IMR-90 (cell line): ENCODE measurements at regions not wholly inside any gene's neighbourhood (a gene's known extent, or its start where the extent isn't known, plus 50 kb on each side); places are given as distances from the start of the nearest gene placed in this dataset.

Source experiments
- ATAC-seq: fragments of 200-7000 bp; cut with Tn5 transposase; 2 replicates; pipeline ENCODE4 v1.9.1; 2020; ENCODE audit warnings: low read depth, mild to moderate bottlenecking, moderate library complexity
- BruUV-seq: library from RNA; stranded (reverse); fragments of 400-500 nt; replicated peaks from 2 replicates; lab custom pipeline; 2021; lab: Mats Ljungman, UMichigan
- CTCF ChIA-PET: fragments of 300-600 bp; formaldehyde crosslinking; extraction: SDS; loops from one replicate; lab custom pipeline; 2021; ENCODE audit warnings: antibody characterized with exemption; lab: Yijun Ruan, JAX
- POLR2A ChIA-PET: fragments of 300-600 bp; sonication (Branson Sonifier 250); formaldehyde crosslinking; loops from one replicate; lab custom pipeline; 2022; ENCODE audit warnings: antibody characterized with exemption; ENCODE audit not compliant: unreplicated experiment; lab: Charles Lee
- DNase-seq: peaks from one replicate; pipeline ENCODE4 v3.0.0; 2013
- H2AFZ ChIP-seq: replicated peaks from 2 replicates; pipeline ENCODE3; 2013; ENCODE audit warnings: low read length, mild to moderate bottlenecking; ENCODE audit not compliant: poor library complexity
- H2AK5ac ChIP-seq: 2 replicates; pipeline ENCODE4 v1.6.1; 2013; ENCODE audit warnings: low read depth, low read length, inconsistent platforms
- H2AK9ac ChIP-seq: replicated peaks from 2 replicates; pipeline ENCODE3; 2013; ENCODE audit warnings: mild to moderate bottlenecking, low read depth, low read length, moderate library complexity; ENCODE audit not compliant: poor library complexity
- H2BK120ac ChIP-seq: 2 replicates; pipeline ENCODE4 v1.6.1; 2013; ENCODE audit warnings: low read depth, low read length, inconsistent platforms
- H2BK15ac ChIP-seq: 3 replicates; pipeline ENCODE4 v1.6.1; 2013; ENCODE audit warnings: low read depth, low read length, inconsistent platforms
- H2BK20ac ChIP-seq: 2 replicates; pipeline ENCODE4 v1.6.1; 2013; ENCODE audit warnings: low read depth, mild to moderate bottlenecking, inconsistent platforms, low read length, moderate library complexity
- H2BK5ac ChIP-seq: 2 replicates; pipeline ENCODE4 v1.6.1; 2013; ENCODE audit warnings: mild to moderate bottlenecking, low read depth, low read length, inconsistent platforms; ENCODE audit not compliant: poor library complexity, severe bottlenecking
- H3K14ac ChIP-seq: replicated peaks from 2 replicates; pipeline ENCODE4 v1.6.1; 2013; ENCODE audit warnings: low read depth, low read length, inconsistent platforms
- H3K18ac ChIP-seq: 2 replicates; pipeline ENCODE4 v1.6.1; 2013; ENCODE audit warnings: low read depth, low read length, control low read depth
- H3K23ac ChIP-seq: 2 replicates; pipeline ENCODE4 v1.6.1; 2013; ENCODE audit warnings: low read depth, low read length, inconsistent platforms
- H3K27ac ChIP-seq: 2 replicates; pipeline ENCODE4 v1.5.1; 2013; ENCODE audit warnings: mild to moderate bottlenecking, control low read depth, low read length; ENCODE audit not compliant: insufficient read depth
- H3K27me3 ChIP-seq: 2 replicates; pipeline ENCODE4 v1.6.1; 2013; ENCODE audit warnings: low read length; ENCODE audit not compliant: control insufficient read depth, insufficient read depth
- H3K36me3 ChIP-seq: 2 replicates; pipeline ENCODE4 v1.6.1; 2013; ENCODE audit warnings: low read length, mixed read lengths; ENCODE audit not compliant: control insufficient read depth, insufficient read depth
- H3K4ac ChIP-seq: 2 replicates; pipeline ENCODE4 v1.6.1; 2013; ENCODE audit warnings: low read depth, low read length, inconsistent platforms
- H3K4me1 ChIP-seq: 2 replicates; pipeline ENCODE4 v1.6.1; 2013; ENCODE audit warnings: low read length, mixed read lengths; ENCODE audit not compliant: control insufficient read depth, insufficient read depth
- H3K4me2 ChIP-seq: 2 replicates; pipeline ENCODE4 v1.6.1; 2013; ENCODE audit warnings: low read depth, mild to moderate bottlenecking, control low read depth, low read length, moderate library complexity
- H3K4me3 ChIP-seq: 2 replicates; pipeline ENCODE4 v1.5.1; 2013; ENCODE audit warnings: low read depth, mild to moderate bottlenecking, control low read depth, low read length, moderate library complexity; ENCODE audit not compliant: insufficient read depth
- H3K56ac ChIP-seq: 2 replicates; pipeline ENCODE4 v1.6.1; 2013; ENCODE audit warnings: low read length, inconsistent platforms; ENCODE audit not compliant: insufficient read depth; ENCODE audit errors: extremely low read depth
- H3K79me1 ChIP-seq, 2 experiments: 2 replicates each; pipeline ENCODE4 v1.6.1; 2013; ENCODE audit warnings: low read length in 2 of 2, inconsistent platforms in 1 of 2, low read depth in 1 of 2
- H3K9ac ChIP-seq: 2 replicates; pipeline ENCODE4 v1.6.1; 2013; ENCODE audit warnings: low read depth, low read length, control low read depth
- H3K9me1 ChIP-seq: 2 replicates; pipeline ENCODE4 v1.6.1; 2013; ENCODE audit warnings: low read length, inconsistent platforms; ENCODE audit not compliant: insufficient read depth
- H3K9me3 ChIP-seq: 2 replicates; pipeline ENCODE4 v1.6.1; 2013; ENCODE audit warnings: low read length; ENCODE audit not compliant: control insufficient read depth, insufficient read depth
- H4K20me1 ChIP-seq: 2 replicates; pipeline ENCODE4 v1.6.1; 2013; ENCODE audit warnings: low read length, inconsistent platforms; ENCODE audit not compliant: insufficient read depth
- H4K5ac ChIP-seq: 2 replicates; pipeline ENCODE4 v1.6.1; 2013; ENCODE audit warnings: mild to moderate bottlenecking, low read depth, low read length, control low read depth
- H4K8ac ChIP-seq, 2 experiments: 2 replicates each; pipeline ENCODE4 v1.6.1; 2013; ENCODE audit warnings: low read depth in 2 of 2, low read length in 2 of 2, control low read depth in 1 of 2, inconsistent platforms in 1 of 2
- H4K91ac ChIP-seq: 2 replicates; pipeline ENCODE4 v1.6.1; 2013; ENCODE audit warnings: low read depth, low read length, inconsistent platforms; ENCODE audit not compliant: insufficient read depth
- BHLHE40 ChIP-seq: fragments of 150-350 bp; IDR thresholded peaks from 2 replicates; pipeline ENCODE4 v1.6.1; 2016; ENCODE audit warnings: mild to moderate bottlenecking, low read depth, low read length
- CEBPB ChIP-seq: IDR thresholded peaks from 2 replicates; pipeline ENCODE4 v1.6.1; 2012; ENCODE audit warnings: low read depth, low read length, improper control_type of control experiment
- FOS ChIP-seq: fragments of 150-350 bp; IDR thresholded peaks from 2 replicates; pipeline ENCODE4 v1.6.1; 2016; ENCODE audit warnings: low read depth, low read length
- MAZ ChIP-seq: IDR thresholded peaks from 2 replicates; pipeline ENCODE4 v1.6.1; 2012; ENCODE audit warnings: low read depth, mild to moderate bottlenecking, low read length, improper control_type of control experiment, moderate library complexity, borderline replicate concordance
- POLR2A ChIP-seq: IDR thresholded peaks from 2 replicates; pipeline ENCODE4 v1.6.1; 2012; ENCODE audit warnings: mild to moderate bottlenecking, low read depth, low read length
- RCOR1 ChIP-seq: IDR thresholded peaks from 2 replicates; pipeline ENCODE4 v1.6.1; 2012; ENCODE audit warnings: mild to moderate bottlenecking, low read length, improper control_type of control experiment; ENCODE audit not compliant: insufficient replicate concordance
- SMC3 ChIP-seq: fragments of 150-350 bp; IDR thresholded peaks from 2 replicates; pipeline ENCODE4 v1.6.1; 2016; ENCODE audit warnings: low read depth, mild to moderate bottlenecking, antibody characterized with exemption, low read length, moderate library complexity
- WGBS, 2 experiments: methylation state at CpG; one replicate each; pipeline versions ENCODE4 v1.1.5 to v1.1.7; 2013; ENCODE audit warnings: missing lambda C conversion rate in 2 of 2; ENCODE audit not compliant: insufficient read length in 1 of 2; ENCODE audit errors: extremely low coverage in 2 of 2; 5-methylcytosine and 5-hydroxymethylcytosine counted together
- dilution Hi-C: fragments of 300-500 bp; cut with HindIII; formaldehyde crosslinking; loops from one replicate; pipeline ENCODE4 v1.14.3; 2018; ENCODE audit warnings: low sequenced_read_pairs; ENCODE audit not compliant: unreplicated experiment
- in situ Hi-C: fragments of 300-500 bp; cut with MboI; formaldehyde crosslinking; loops from 3 replicates; pipeline ENCODE4 v1.14.3; 2019; ENCODE audit warnings: low sequenced_read_pairs, inconsistent platforms, mixed read lengths
- intact Hi-C: fragments of 100-400 bp; cut with micrococcal nuclease; formaldehyde crosslinking; loops from 2 replicates; pipeline ENCODE4 v1.10.0; 2022
- TF ChIP-seq, protein P1 (sequence below): fragments of 150-350 bp; IDR thresholded peaks from 2 replicates; pipeline ENCODE4 v1.6.1; 2017; ENCODE audit warnings: mild to moderate bottlenecking, antibody characterized with exemption, low read length, low read depth
- TF ChIP-seq, protein P2 (sequence below): conservative IDR thresholded peaks from 2 replicates; pipeline ENCODE4 v1.5.1; 2012; ENCODE audit warnings: mild to moderate bottlenecking, low read depth, low read length, improper control_type of control experiment

DNA sequence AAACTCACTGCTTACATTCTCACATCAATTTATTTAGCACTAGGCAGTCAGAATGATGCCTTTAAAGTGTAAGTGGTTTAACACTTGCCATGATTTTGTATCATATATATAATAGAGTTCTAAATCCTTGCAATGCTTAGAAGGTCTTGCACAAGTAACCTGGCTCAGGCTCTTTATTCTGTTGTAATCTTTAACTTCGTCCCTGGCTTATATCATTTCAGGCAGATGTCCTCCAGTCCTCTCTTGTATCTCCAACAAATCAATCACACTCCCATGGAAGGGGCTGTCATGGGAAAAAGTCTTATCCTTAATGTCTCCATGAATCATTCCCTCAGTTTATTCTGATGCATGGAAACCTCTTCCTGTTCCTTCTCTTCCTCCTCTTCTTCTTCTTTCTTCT lies 841.6 kb upstream of the B3GALT2 start:
- Histone ChIP-seq H3K4me2 (no peak overlapping the region), H2AFZ (no peak overlapping the region), H3K79me1 (no peaks in the 10 kb centered on the region), H3K4ac (no peak overlapping the region), H3K4me3 (no peak overlapping the region), H2AK9ac (no peak overlapping the region), H2BK5ac (no peak overlapping the region), H3K14ac (no peak overlapping the region), H3K4me1 (0 out of 2 replicates have a peak, but pooled peaks cover 2% of the 10 kb centered on the region), H3K9me1 (no peaks in the 10 kb centered on the region), H2AK5ac (no peak overlapping the region), H4K91ac (no peak overlapping the region), H3K56ac (no peak overlapping the region), H4K8ac (no peak overlapping the region), H3K9ac (no peak overlapping the region), H3K18ac (no peak overlapping the region), H3K27ac (no peak overlapping the region), H3K9me3 (peaks cover 2% of the 10 kb centered on the region; the same call in 1 of the 2 replicates), H4K5ac (no peak overlapping the region), H3K36me3 (no peaks in the 10 kb centered on the region), H2BK15ac (no peak overlapping the region), H4K20me1 (no peaks in the 10 kb centered on the region), H3K27me3 (no peaks in the 10 kb centered on the region), H2BK120ac (no peak overlapping the region), H2BK20ac (no peak overlapping the region), H3K23ac (no peak overlapping the region)
- ATAC-seq (no peak), DNase-seq (no peak)
- CTCF ChIA-PET: no interaction called here
- no CpG with 5 or more reads among the region's 1 CpG for WGBS, 2 experiments
- dilution Hi-C loops: no loop called here
- TF ChIP-seq BHLHE40 (no peak), POLR2A (no peak), FOS (no peak), SMC3 (no peak), RCOR1 (no peak), MAZ (no peak), CEBPB (no peak)
- TF ChIP-seq, protein P1, sequence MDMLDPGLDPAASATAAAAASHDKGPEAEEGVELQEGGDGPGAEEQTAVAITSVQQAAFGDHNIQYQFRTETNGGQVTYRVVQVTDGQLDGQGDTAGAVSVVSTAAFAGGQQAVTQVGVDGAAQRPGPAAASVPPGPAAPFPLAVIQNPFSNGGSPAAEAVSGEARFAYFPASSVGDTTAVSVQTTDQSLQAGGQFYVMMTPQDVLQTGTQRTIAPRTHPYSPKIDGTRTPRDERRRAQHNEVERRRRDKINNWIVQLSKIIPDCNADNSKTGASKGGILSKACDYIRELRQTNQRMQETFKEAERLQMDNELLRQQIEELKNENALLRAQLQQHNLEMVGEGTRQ: no peak
- TF ChIP-seq, protein P2, sequence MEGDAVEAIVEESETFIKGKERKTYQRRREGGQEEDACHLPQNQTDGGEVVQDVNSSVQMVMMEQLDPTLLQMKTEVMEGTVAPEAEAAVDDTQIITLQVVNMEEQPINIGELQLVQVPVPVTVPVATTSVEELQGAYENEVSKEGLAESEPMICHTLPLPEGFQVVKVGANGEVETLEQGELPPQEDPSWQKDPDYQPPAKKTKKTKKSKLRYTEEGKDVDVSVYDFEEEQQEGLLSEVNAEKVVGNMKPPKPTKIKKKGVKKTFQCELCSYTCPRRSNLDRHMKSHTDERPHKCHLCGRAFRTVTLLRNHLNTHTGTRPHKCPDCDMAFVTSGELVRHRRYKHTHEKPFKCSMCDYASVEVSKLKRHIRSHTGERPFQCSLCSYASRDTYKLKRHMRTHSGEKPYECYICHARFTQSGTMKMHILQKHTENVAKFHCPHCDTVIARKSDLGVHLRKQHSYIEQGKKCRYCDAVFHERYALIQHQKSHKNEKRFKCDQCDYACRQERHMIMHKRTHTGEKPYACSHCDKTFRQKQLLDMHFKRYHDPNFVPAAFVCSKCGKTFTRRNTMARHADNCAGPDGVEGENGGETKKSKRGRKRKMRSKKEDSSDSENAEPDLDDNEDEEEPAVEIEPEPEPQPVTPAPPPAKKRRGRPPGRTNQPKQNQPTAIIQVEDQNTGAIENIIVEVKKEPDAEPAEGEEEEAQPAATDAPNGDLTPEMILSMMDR: no peak
- in situ Hi-C loops: no loop called here
- BruUV-seq: no TSS peak
- POLR2A ChIA-PET: no interaction called here
- intact Hi-C loops: no loop called here
